AG09319 (cell line): ENCODE measurements at regions not wholly inside any gene's neighbourhood (a gene's known extent, or its start where the extent isn't known, plus 50 kb on each side); places are given as distances from the start of the nearest gene placed in this dataset.
"Not testable (repeated sequence)": the region's sequence is repeated elsewhere in the genome, so short reads cannot be mapped to it uniquely, and the experiment has no call there.

Experiments
- DNase-seq: peaks from one replicate; pipeline ENCODE4 v3.0.0-alpha.2; 2010; ENCODE audit warnings: low read depth; ENCODE audit errors: extremely low read depth
- CTCF ChIP-seq: IDR thresholded peaks from 2 replicates; pipeline ENCODE4 v1.5.1; 2011; ENCODE audit warnings: low read depth, mild to moderate bottlenecking, inconsistent platforms, low read length, moderate library complexity

GRCh38 chr5:29498860-29499259 lies 1694.6 kb upstream of the CDH6 start:
- no peak for TF ChIP-seq CTCF
- DNase-seq = no peak

- TF ChIP-seq CTCF = no peak
- DNase-seq = no peak
Observed at GRCh38 chr5:29498412-29498811, 1695.1 kb upstream of the CDH6 start.

GRCh38 chr5:29485333-29485732 lies 1708.2 kb upstream of the CDH6 start:
- TF ChIP-seq CTCF = no peak

GRCh38 chr5:29469581-29469980 lies 1723.9 kb upstream of the CDH6 start:
- DNase-seq = no peak

More at GRCh38 chr5:29485333-29485732, 1708.2 kb upstream of the CDH6 start:
- DNase-seq = no peak

GRCh38 chr5:29462241-29462640 lies 1731.2 kb upstream of the CDH6 start:
- no peak for TF ChIP-seq CTCF
- no peak for DNase-seq

More at GRCh38 chr5:29469581-29469980, 1723.9 kb upstream of the CDH6 start:
- TF ChIP-seq CTCF = no peak

- no peak for DNase-seq
- TF ChIP-seq CTCF = no peak
Observed at GRCh38 chr5:29460971-29461559, 1732.4 kb upstream of the CDH6 start.

GRCh38 chr5:29451004-29451403 lies 1742.5 kb upstream of the CDH6 start:
- DNase-seq = not testable (repeated sequence)

GRCh38 chr5:29414681-29415080 lies 1778.8 kb upstream of the CDH6 start:
- TF ChIP-seq CTCF = no peak
- no peak for DNase-seq
